Pancreas (tissue), 10 donors: ENCODE measurements at regions not wholly inside any gene's neighbourhood (a gene's known extent, or its start where the extent isn't known, plus 50 kb on each side); places are given as distances from the start of the nearest gene placed in this dataset.

Experiments used
- ATAC-seq, 4 donors: fragments of 200-7000 bp; cut with Tn5 transposase; one replicate each; pipeline versions ENCODE4 v1.8.0 to v1.9.1; 2020; ENCODE audit warnings: mild to moderate bottlenecking in 4 of 4, moderate library complexity in 4 of 4
- DNase-seq, 6 donors: peaks; one replicate each; pipeline ENCODE4 v3.0.0-alpha.2; 2020
- FAIRE-seq: peaks from 2 replicates; lab custom pipeline; 2012; peaks lifted over from hg19 to GRCh38; lab: Jason Lieb, UNC
- H3K27ac ChIP-seq, 4 donors: fragments of 200-600 bp; sonication (generic); 1 replicate in 3 of 4; 2 replicates in 1 of 4; pipeline versions ENCODE4 v1.5.0 to v1.8.0; 2020
- H3K27me3 ChIP-seq, 4 donors: fragments of 200-600 bp; one replicate each; pipeline ENCODE4 v1.8.0; 2021
- H3K36me3 ChIP-seq, 3 donors: fragments of 200-600 bp; sonication (generic) in 1 of 3; one replicate each; pipeline versions ENCODE4 v1.5.0 to v1.8.0; 2020 to 2021
- H3K4me1 ChIP-seq, 3 donors: fragments of 200-600 bp; one replicate each; pipeline ENCODE4 v1.8.0; 2021
- H3K4me3 ChIP-seq, 4 donors: fragments of 200-600 bp; sonication (generic) in 2 of 4; one replicate each; pipeline versions ENCODE4 v1.5.0 to v1.8.0; 2020 to 2021
- H3K9me3 ChIP-seq, 4 donors: fragments of 200-600 bp; one replicate each; pipeline ENCODE4 v1.8.0; 2021
- CTCF ChIP-seq, 4 donors: fragments of 200-600 bp; sonication (generic) in 3 of 4; IDR thresholded peaks; one replicate each; pipeline versions ENCODE4 v1.5.0 to v1.8.0; 2021; ENCODE audit warnings: antibody characterized with exemption in 4 of 4
- WGBS, 2 donors: extraction: QIAGEN DNeasy Blood & Tissue Kit; methylation state at CpG; one replicate each; pipeline ENCODE4 v1.1.7; 2013; 5-methylcytosine and 5-hydroxymethylcytosine counted together
- intact Hi-C, 3 donors: fragments of 100-400 bp; cut with DNase I; formaldehyde crosslinking; loops; one replicate each; pipeline versions ENCODE4 v1.11.1 to v1.14.2; 2022
- donor health status: healthy with polysubstance abuse.
- donor health status: DM: no; HTN: no; CAD: no; lungs with moderate emphysema.
- donor health status: DM: no; HTN: no; CAD: no.
- donor health status: control.
- donor health status: control.
- donor health status: Bipolar disorder and iron deficiency.
- donor health status: DM: yes; HTN: yes; CAD: no.
- donor health status: DM: no; HTN: no; CAD: no.
- donor health status: DM: no; HTN: no; CAD: no.
- donor health status: DM: yes; HTN: yes; CAD: no.

- DNase-seq, result no peak
- no peak for ATAC-seq
Observed at GRCh38 chr6:193773-194310, 98.4 kb upstream of the DUSP22 start.

GRCh38 chr6:195861-196360, 96.4 kb upstream of the DUSP22 start:
- Histone ChIP-seq H3K9me3 (no peaks in the 10 kb centered on the region), H3K36me3 (no peaks in the 10 kb centered on the region), H3K4me1 (no peaks in the 10 kb centered on the region), H3K27ac (no peak overlapping the region), H3K4me3 (no peak overlapping the region), H3K27me3 (no peaks in the 10 kb centered on the region)
- FAIRE-seq, result no peak
- intact Hi-C loops, result no loop called here
- peak in 1 of 6 donors; percentile 27 for DNase-seq
- TF ChIP-seq CTCF (IDR thresholded peaks at IDR 0.05), result no peak
- 59 to 69% methylated on average over 3 of the region's 3 CpGs for WGBS, 2 donors
- peak in 3 of 4 donors; percentile 44 to 82 (median 79) for ATAC-seq

More at GRCh38 chr6:193773-194310, 98.4 kb upstream of the DUSP22 start:
- Histone ChIP-seq H3K36me3 (no peaks in the 10 kb centered on the region), H3K9me3 (no peaks in the 10 kb centered on the region), H3K4me3 (no peak overlapping the region), H3K27ac (no peak overlapping the region), H3K4me1 (no peaks in the 10 kb centered on the region), H3K27me3 (no peaks in the 10 kb centered on the region)
- FAIRE-seq, result no peak
- 62 to 75% methylated on average over 7 of the region's 7 CpGs for WGBS, 2 donors
- intact Hi-C loops, result no loop called here
- TF ChIP-seq CTCF (IDR thresholded peaks at IDR 0.05), result no peak

GRCh38 chr6:196543-196942, 95.7 kb upstream of the DUSP22 start:
- no peak overlapping the region for H3K27ac ChIP-seq
- intact Hi-C loops, result no loop called here
- H3K4me1 ChIP-seq, result no peaks in the 10 kb centered on the region
- no peak for ATAC-seq
- no peak overlapping the region for H3K4me3 ChIP-seq
- no peaks in the 10 kb centered on the region for H3K36me3 ChIP-seq
- DNase-seq, result no peak
- WGBS, 2 donors, result 82 to 90% methylated on average over 2 of the region's 2 CpGs
- H3K27me3 ChIP-seq, result no peaks in the 10 kb centered on the region
- no peak for FAIRE-seq
- no peaks in the 10 kb centered on the region for H3K9me3 ChIP-seq
- no peak for TF ChIP-seq CTCF (IDR thresholded peaks at IDR 0.05)

- TF ChIP-seq CTCF (IDR thresholded peaks at IDR 0.05), result no peak
- intact Hi-C loops, result no loop called here
Observed at GRCh38 chr6:203661-204060, 88.6 kb upstream of the DUSP22 start.

GRCh38 chr6:206264-206663, 86.0 kb upstream of the DUSP22 start:
- intact Hi-C loops, result no loop called here
- no peaks in the 10 kb centered on the region for H3K9me3 ChIP-seq
- H3K4me1 ChIP-seq, result no peaks in the 10 kb centered on the region
- H3K36me3 ChIP-seq, result no peaks in the 10 kb centered on the region
- H3K27ac ChIP-seq, result no peak overlapping the region
- FAIRE-seq, result no peak
- no peak for TF ChIP-seq CTCF (IDR thresholded peaks at IDR 0.05)
- 68 to 75% methylated on average over 12 of the region's 12 CpGs for WGBS, 2 donors
- DNase-seq, result no peak
- ATAC-seq, result no peak
- H3K4me3 ChIP-seq, result no peak overlapping the region
- H3K27me3 ChIP-seq, result no peaks in the 10 kb centered on the region

More at GRCh38 chr6:203661-204060, 88.6 kb upstream of the DUSP22 start:
- Histone ChIP-seq H3K27ac (no peak overlapping the region), H3K27me3 (no peaks in the 10 kb centered on the region), H3K4me1 (no peaks in the 10 kb centered on the region), H3K9me3 (no peaks in the 10 kb centered on the region), H3K4me3 (no peak overlapping the region), H3K36me3 (no peaks in the 10 kb centered on the region)
- ATAC-seq (no peak), DNase-seq (no peak), FAIRE-seq (no peak)
- 76 to 77% methylated on average over 9 of the region's 9 CpGs for WGBS, 2 donors
